ENCODE measurements at regions not wholly inside any gene's neighbourhood (a gene's known extent, or its start where the extent isn't known, plus 50 kb on each side); places are given as distances from the start of the nearest gene placed in this dataset.

DNA sequence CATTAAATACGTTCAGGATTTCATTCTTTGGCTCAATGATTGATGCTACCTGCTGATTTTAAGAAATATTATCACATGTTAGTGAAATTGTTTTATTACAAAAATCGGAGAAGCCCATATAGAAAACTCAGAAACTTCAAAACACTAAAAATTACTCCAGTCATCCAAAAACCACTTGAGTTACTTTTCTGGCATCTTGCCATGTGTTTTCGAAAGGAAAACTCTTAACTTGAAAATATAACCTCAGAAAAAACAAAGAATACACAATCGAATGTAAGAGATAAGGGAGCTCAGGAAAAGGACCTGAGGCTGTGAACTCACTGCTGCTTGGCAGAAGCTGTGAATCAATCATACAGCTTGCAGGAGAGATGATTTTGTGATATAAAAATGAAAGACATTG lies 151.3 kb upstream of the SLITRK3 start:
- Histone ChIP-seq H3K9me3 (no peaks in the 10 kb centered on the region), H3K4me3 (no peak overlapping the region), H3K27ac (no peak overlapping the region), H3K27me3 (no peaks in the 10 kb centered on the region), H3K4me1 (no peaks in the 10 kb centered on the region), H3K36me3 (no peaks in the 10 kb centered on the region)
- 50% methylated on average over 4 of the region's 4 CpGs for WGBS (ENCODE audit: insufficient coverage, low coverage, low lambda C conversion rate, missing lambda C conversion rate)
- no peak for TF ChIP-seq POLR2A (IDR thresholded peaks at IDR 0.05)
- TF ChIP-seq, protein P1, sequence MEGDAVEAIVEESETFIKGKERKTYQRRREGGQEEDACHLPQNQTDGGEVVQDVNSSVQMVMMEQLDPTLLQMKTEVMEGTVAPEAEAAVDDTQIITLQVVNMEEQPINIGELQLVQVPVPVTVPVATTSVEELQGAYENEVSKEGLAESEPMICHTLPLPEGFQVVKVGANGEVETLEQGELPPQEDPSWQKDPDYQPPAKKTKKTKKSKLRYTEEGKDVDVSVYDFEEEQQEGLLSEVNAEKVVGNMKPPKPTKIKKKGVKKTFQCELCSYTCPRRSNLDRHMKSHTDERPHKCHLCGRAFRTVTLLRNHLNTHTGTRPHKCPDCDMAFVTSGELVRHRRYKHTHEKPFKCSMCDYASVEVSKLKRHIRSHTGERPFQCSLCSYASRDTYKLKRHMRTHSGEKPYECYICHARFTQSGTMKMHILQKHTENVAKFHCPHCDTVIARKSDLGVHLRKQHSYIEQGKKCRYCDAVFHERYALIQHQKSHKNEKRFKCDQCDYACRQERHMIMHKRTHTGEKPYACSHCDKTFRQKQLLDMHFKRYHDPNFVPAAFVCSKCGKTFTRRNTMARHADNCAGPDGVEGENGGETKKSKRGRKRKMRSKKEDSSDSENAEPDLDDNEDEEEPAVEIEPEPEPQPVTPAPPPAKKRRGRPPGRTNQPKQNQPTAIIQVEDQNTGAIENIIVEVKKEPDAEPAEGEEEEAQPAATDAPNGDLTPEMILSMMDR (IDR thresholded peaks at IDR 0.05) = no peak
- ATAC-seq (no peak), DNase-seq (no peak)
- intact Hi-C loops (cut with DNase I) = no loop called here

DNA sequence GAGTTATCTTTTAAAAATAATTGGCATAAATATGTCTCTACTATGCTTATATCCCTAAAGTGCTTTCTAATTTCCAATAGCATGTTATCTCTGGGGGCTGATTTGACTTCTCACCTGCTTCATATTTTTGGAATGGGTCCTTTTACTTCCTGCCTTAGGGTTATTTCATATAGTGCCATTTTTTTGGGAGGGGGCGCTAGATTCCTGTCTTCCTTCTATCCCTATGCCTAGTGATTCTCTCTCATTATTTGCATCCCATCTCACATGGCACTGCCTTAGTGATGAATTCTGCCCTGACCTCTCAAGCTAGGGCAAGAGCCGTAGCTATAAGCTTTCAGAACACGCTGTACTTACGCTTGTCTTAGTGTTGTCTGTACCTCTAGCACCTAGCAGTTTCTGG lies 150.3 kb upstream of the SLITRK3 start:
- Histone ChIP-seq H3K36me3 (no peaks in the 10 kb centered on the region), H3K27me3 (no peaks in the 10 kb centered on the region), H3K4me1 (no peaks in the 10 kb centered on the region), H3K27ac (no peak overlapping the region), H3K9me3 (no peaks in the 10 kb centered on the region), H3K4me3 (no peak overlapping the region)
- no peak for ATAC-seq
- TF ChIP-seq, protein P1 (IDR thresholded peaks at IDR 0.05) = no peak
- TF ChIP-seq POLR2A (IDR thresholded peaks at IDR 0.05) = no peak
- DNase-seq = no peak
- intact Hi-C loops (cut with DNase I) = no loop called here
- 81% methylated on average over 4 of the region's 4 CpGs for WGBS (ENCODE audit: insufficient coverage, low coverage, low lambda C conversion rate, missing lambda C conversion rate)

GRCh38 chr3:165343185-165343584 lies 147.0 kb upstream of the SLITRK3 start:
- Histone ChIP-seq H3K9me3 (no peaks in the 10 kb centered on the region), H3K27ac (no peak overlapping the region), H3K27me3 (no peaks in the 10 kb centered on the region), H3K36me3 (no peaks in the 10 kb centered on the region), H3K4me1 (no peaks in the 10 kb centered on the region), H3K4me3 (no peak overlapping the region)
- intact Hi-C loops (cut with DNase I) = no loop called here
- ATAC-seq (no peak), DNase-seq (no peak)
- 56% methylated on average over 1 of the region's 1 CpG for WGBS (ENCODE audit: insufficient coverage, low coverage, low lambda C conversion rate, missing lambda C conversion rate)
- TF ChIP-seq, protein P1 (IDR thresholded peaks at IDR 0.05) = no peak
- no peak for TF ChIP-seq POLR2A (IDR thresholded peaks at IDR 0.05)

DNA sequence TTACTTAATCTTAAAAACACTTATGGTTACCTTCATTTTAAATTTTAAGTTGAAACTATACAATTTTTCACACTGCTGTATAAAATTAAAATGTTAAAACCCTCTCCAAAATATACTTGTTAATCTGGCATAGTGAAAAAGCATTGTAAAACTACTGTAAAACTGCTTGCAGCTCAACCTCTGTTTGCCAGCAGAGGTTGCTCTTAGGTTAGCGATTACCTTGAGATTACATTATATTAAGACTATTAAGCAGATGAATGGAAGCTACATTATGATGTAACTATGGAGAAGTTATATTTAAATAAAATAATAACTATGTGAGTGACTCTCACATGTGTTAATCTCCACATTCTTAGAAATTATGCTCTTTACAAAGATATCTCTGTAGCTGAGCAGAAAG lies 143.6 kb upstream of the SLITRK3 start:
- no peaks in the 10 kb centered on the region for H3K9me3 ChIP-seq
- no peak for TF ChIP-seq POLR2A (IDR thresholded peaks at IDR 0.05)
- TF ChIP-seq, protein P1 (IDR thresholded peaks at IDR 0.05) = peak; percentile 27 to 44 (median 38)
- intact Hi-C loops (cut with DNase I) = no loop called here
- DNase-seq = no peak
- no peak overlapping the region for H3K27ac ChIP-seq
- no peaks in the 10 kb centered on the region for H3K4me1 ChIP-seq
- peak; percentile 46 to 64 (median 60) for ATAC-seq
- H3K4me3 ChIP-seq = no peak overlapping the region
- no peaks in the 10 kb centered on the region for H3K27me3 ChIP-seq
- no peaks in the 10 kb centered on the region for H3K36me3 ChIP-seq
- 47% methylated on average over 1 of the region's 1 CpG for WGBS (ENCODE audit: insufficient coverage, low coverage, low lambda C conversion rate, missing lambda C conversion rate)

- TF ChIP-seq, protein P1 (IDR thresholded peaks at IDR 0.05) = no peak
- TF ChIP-seq POLR2A (IDR thresholded peaks at IDR 0.05) = no peak
- no peak overlapping the region for H3K27ac ChIP-seq
- no peak overlapping the region for H3K4me3 ChIP-seq
- no peaks in the 10 kb centered on the region for H3K4me1 ChIP-seq
- WGBS (ENCODE audit: insufficient coverage, low coverage, low lambda C conversion rate, missing lambda C conversion rate) = 19% methylated on average over 1 of the region's 1 CpG
- no peaks in the 10 kb centered on the region for H3K36me3 ChIP-seq
- no peaks in the 10 kb centered on the region for H3K9me3 ChIP-seq
- ATAC-seq = no peak
- intact Hi-C loops (cut with DNase I) = no loop called here
- DNase-seq = no peak
- H3K27me3 ChIP-seq = no peaks in the 10 kb centered on the region
These were observed 140.6 kb upstream of the SLITRK3 start for GRCh38 chr3:165336786-165337185.

Measured in right lobe of liver (tissue), 6 donors.